ENCODE measurements at regions not wholly inside any gene's neighbourhood (a gene's known extent, or its start where the extent isn't known, plus 50 kb on each side); places are given as distances from the start of the nearest gene placed in this dataset.

- DNase-seq, result no peak
These were observed 65.2 kb upstream of the RNU6ATAC start for GRCh38 chr9:134229466-134230091.

- no peak for DNase-seq
These were observed 66.0 kb upstream of the RNU6ATAC start for GRCh38 chr9:134230092-134230941.

GRCh38 chr9:134230942-134231325 lies 66.6 kb upstream of the RNU6ATAC start:
- DNase-seq, result no peak

- no peak for DNase-seq
These were observed 67.0 kb upstream of the RNU6ATAC start for GRCh38 chr9:134231330-134231745.

- DNase-seq, result no peak
These were observed 67.4 kb upstream of the RNU6ATAC start for GRCh38 chr9:134231767-134232166.

- no peak for DNase-seq
These were observed 68.7 kb upstream of the RNU6ATAC start for GRCh38 chr9:134233022-134233421.

GRCh38 chr9:134234001-134234660 lies 69.8 kb upstream of the RNU6ATAC start:
- no peak for DNase-seq

- DNase-seq, result no peak
These were observed 70.5 kb upstream of the RNU6ATAC start for GRCh38 chr9:134234687-134235359.

- no peak for DNase-seq
These were observed 71.0 kb upstream of the RNU6ATAC start for GRCh38 chr9:134235366-134235765.

GRCh38 chr9:134236001-134236421 lies 71.6 kb upstream of the RNU6ATAC start:
- DNase-seq, result no peak

- DNase-seq, result no peak
These were observed 72.7 kb upstream of the RNU6ATAC start for GRCh38 chr9:134236935-134237629.

- DNase-seq, result no peak
These were observed 73.4 kb upstream of the RNU6ATAC start for GRCh38 chr9:134237630-134238265.

GRCh38 chr9:134239130-134239903 lies 75.0 kb upstream of the RNU6ATAC start:
- no peak for DNase-seq

GRCh38 chr9:134239939-134240338 lies 75.6 kb upstream of the RNU6ATAC start:
- DNase-seq, result no peak

- DNase-seq, result no peak
These were observed 76.0 kb upstream of the RNU6ATAC start for GRCh38 chr9:134240361-134240760.

- no peak for DNase-seq
These were observed 78.3 kb upstream of the RNU6ATAC start for GRCh38 chr9:134242706-134243105.

GRCh38 chr9:134243778-134244467 lies 79.6 kb upstream of the RNU6ATAC start:
- DNase-seq, result peak; percentile 35

GRCh38 chr9:134245179-134245578 lies 80.8 kb upstream of the RNU6ATAC start:
- DNase-seq, result no peak

- no peak for DNase-seq
These were observed 78.2 kb upstream of the RXRA start for GRCh38 chr9:134247918-134248631.
